ENCODE measurements at regions not wholly inside any gene's neighbourhood (a gene's known extent, or its start where the extent isn't known, plus 50 kb on each side); places are given as distances from the start of the nearest gene placed in this dataset.

GRCh38 chr10:44465401-44466115 is 80.7 kb upstream of the CXCL12 start:
- Mint-ChIP-seq H3K27me3 (ENCODE audit: insufficient read depth, low read depth) (peaks cover 5% of the 10 kb centered on the region), H3K27ac (no peak overlapping the region), H3K4me3 (no peak overlapping the region), H3K9me3 (no peaks in the 10 kb centered on the region), H3K4me1 (peaks cover 8% of the 10 kb centered on the region), H3K36me3 (no peaks in the 10 kb centered on the region)
- no peaks in the 10 kb centered on the region for H3K9me3 ChIP-seq (ENCODE audit: low read depth)
- no peaks in the 10 kb centered on the region for H3F3A ChIP-seq (ENCODE audit: low read depth)
- no peaks in the 10 kb centered on the region for H3K36me3 ChIP-seq
- no peak overlapping the region for H2AFZ ChIP-seq (replicated peaks)
- H3K4me3 ChIP-seq = no peak overlapping the region
- H3K4me1 ChIP-seq = peaks cover 5% of the 10 kb centered on the region
- H4K20me1 ChIP-seq (ENCODE audit: low read depth) = no peaks in the 10 kb centered on the region
- no peak for DNase-seq (ENCODE audit: low spot score)
- H3K9ac ChIP-seq = no peak overlapping the region
- no peaks in the 10 kb centered on the region for H3K27me3 ChIP-seq
- no peak for TF ChIP-seq EZH2 (IDR thresholded peaks at IDR 0.05)
- peak; percentile 13 for TF ChIP-seq CTCF (IDR thresholded peaks at IDR 0.05)
- no peaks in the 10 kb centered on the region for H3K79me2 ChIP-seq (ENCODE audit: low read depth)
- no peak overlapping the region for H3K27ac ChIP-seq
- no peak overlapping the region for H3K4me2 ChIP-seq

GRCh38 chr10:44466236-44466635 is 81.3 kb upstream of the CXCL12 start:
- no peaks in the 10 kb centered on the region for H3K9me3 ChIP-seq (ENCODE audit: low read depth)

GRCh38 chr10:44467090-44467489 is 82.2 kb upstream of the CXCL12 start:
- Mint-ChIP-seq H3K4me1 (peaks cover 8% of the 10 kb centered on the region), H3K9me3 (no peaks in the 10 kb centered on the region), H3K4me3 (no peak overlapping the region), H3K36me3 (no peaks in the 10 kb centered on the region), H3K27ac (no peak overlapping the region), H3K27me3 (ENCODE audit: insufficient read depth, low read depth) (peaks cover 5% of the 10 kb centered on the region)
- Histone ChIP-seq H2AFZ (replicated peaks) (no peak overlapping the region), H3K27ac (no peak overlapping the region), H4K20me1 (ENCODE audit: low read depth) (no peaks in the 10 kb centered on the region), H3K79me2 (ENCODE audit: low read depth) (no peaks in the 10 kb centered on the region), H3K9ac (no peak overlapping the region), H3K36me3 (no peaks in the 10 kb centered on the region), H3F3A (ENCODE audit: low read depth) (no peaks in the 10 kb centered on the region), H3K9me3 (ENCODE audit: low read depth) (no peaks in the 10 kb centered on the region), H3K4me1 (peaks cover 5% of the 10 kb centered on the region), H3K4me3 (no peak overlapping the region), H3K27me3 (no peaks in the 10 kb centered on the region), H3K4me2 (no peak overlapping the region)
- DNase-seq (ENCODE audit: low spot score) = no peak
- TF ChIP-seq EZH2phosphoT487 (IDR thresholded peaks at IDR 0.05) = no peak
- TF ChIP-seq CTCF (IDR thresholded peaks at IDR 0.05) = no peak
- TF ChIP-seq EZH2 (IDR thresholded peaks at IDR 0.05) = no peak

More at GRCh38 chr10:44466236-44466635, 81.3 kb upstream of the CXCL12 start:
- Mint-ChIP-seq H3K9me3 (no peaks in the 10 kb centered on the region), H3K36me3 (no peaks in the 10 kb centered on the region), H3K27ac (no peak overlapping the region), H3K4me3 (no peak overlapping the region), H3K4me1 (peaks cover 8% of the 10 kb centered on the region), H3K27me3 (ENCODE audit: insufficient read depth, low read depth) (peaks cover 5% of the 10 kb centered on the region)
- DNase-seq (ENCODE audit: low spot score) = no peak
- Histone ChIP-seq H3K4me3 (no peak overlapping the region), H4K20me1 (ENCODE audit: low read depth) (no peaks in the 10 kb centered on the region), H3K79me2 (ENCODE audit: low read depth) (no peaks in the 10 kb centered on the region), H3K4me1 (peaks cover 5% of the 10 kb centered on the region), H3K4me2 (no peak overlapping the region), H3K9ac (no peak overlapping the region), H3K27ac (no peak overlapping the region), H3K27me3 (no peaks in the 10 kb centered on the region), H2AFZ (replicated peaks) (no peak overlapping the region), H3K36me3 (no peaks in the 10 kb centered on the region), H3F3A (ENCODE audit: low read depth) (no peaks in the 10 kb centered on the region)
- TF ChIP-seq EZH2phosphoT487 (IDR thresholded peaks at IDR 0.05) = no peak
- no peak for TF ChIP-seq CTCF (IDR thresholded peaks at IDR 0.05)
- TF ChIP-seq EZH2 (IDR thresholded peaks at IDR 0.05) = no peak
